ENCODE measurements at regions not wholly inside any gene's neighbourhood (a gene's known extent, or its start where the extent isn't known, plus 50 kb on each side); places are given as distances from the start of the nearest gene placed in this dataset.

GRCh38 chr12:67535176-67535575 is 113.4 kb upstream of the DYRK2 start:
- no peak overlapping the region for H3K4me3 ChIP-seq
- H3K27ac ChIP-seq, result no peak overlapping the region
- intact Hi-C loops (cut with DNase I), result no loop called here
- H3K27me3 ChIP-seq, result no peaks in the 10 kb centered on the region
- TF ChIP-seq POLR2AphosphoS5 (IDR thresholded peaks at IDR 0.05; ENCODE audit: insufficient read depth in 1 of 2, low read depth in 1 of 2) (no peak), POLR2A (IDR thresholded peaks at IDR 0.05) (no peak), CTCF (IDR thresholded peaks at IDR 0.05) (no peak)
- DNase-seq (ENCODE audit: extremely low spot score in 2 of 2), result no peak
- peaks cover 7% of the 10 kb centered on the region for H3K4me1 ChIP-seq
- H3K36me3 ChIP-seq, result no peaks in the 10 kb centered on the region
- H3K9me3 ChIP-seq, result no peaks in the 10 kb centered on the region

GRCh38 chr12:67535971-67536370 is 112.6 kb upstream of the DYRK2 start:
- Histone ChIP-seq H3K9me3 (no peaks in the 10 kb centered on the region), H3K27me3 (no peaks in the 10 kb centered on the region), H3K4me1 (peaks cover 7% of the 10 kb centered on the region), H3K36me3 (no peaks in the 10 kb centered on the region), H3K27ac (no peak overlapping the region), H3K4me3 (no peak overlapping the region)
- DNase-seq (ENCODE audit: extremely low spot score in 2 of 2), result no peak
- no peak for TF ChIP-seq POLR2A (IDR thresholded peaks at IDR 0.05)
- TF ChIP-seq POLR2AphosphoS5 (IDR thresholded peaks at IDR 0.05; ENCODE audit: insufficient read depth in 1 of 2, low read depth in 1 of 2), result no peak
- no peak for TF ChIP-seq CTCF (IDR thresholded peaks at IDR 0.05)
- intact Hi-C loops (cut with DNase I), result no loop called here

GRCh38 chr12:67539329-67539728 is 109.2 kb upstream of the DYRK2 start:
- TF ChIP-seq CTCF (IDR thresholded peaks at IDR 0.05) (no peak), POLR2A (IDR thresholded peaks at IDR 0.05) (no peak), POLR2AphosphoS5 (IDR thresholded peaks at IDR 0.05; ENCODE audit: insufficient read depth in 1 of 2, low read depth in 1 of 2) (no peak)
- Histone ChIP-seq H3K4me1 (peaks cover 7% of the 10 kb centered on the region), H3K27me3 (no peaks in the 10 kb centered on the region), H3K27ac (no peak overlapping the region), H3K4me3 (no peak overlapping the region), H3K9me3 (no peaks in the 10 kb centered on the region), H3K36me3 (no peaks in the 10 kb centered on the region)
- intact Hi-C loops (cut with DNase I), result no loop called here
- DNase-seq (ENCODE audit: extremely low spot score in 2 of 2), result no peak

GRCh38 chr12:67539946-67540345 is 108.6 kb upstream of the DYRK2 start:
- no peak overlapping the region for H3K27ac ChIP-seq

More at GRCh38 chr12:67539946-67540345, 108.6 kb upstream of the DYRK2 start:
- H3K36me3 ChIP-seq, result no peaks in the 10 kb centered on the region
- TF ChIP-seq POLR2A (IDR thresholded peaks at IDR 0.05) (no peak), CTCF (IDR thresholded peaks at IDR 0.05) (no peak), POLR2AphosphoS5 (IDR thresholded peaks at IDR 0.05; ENCODE audit: insufficient read depth in 1 of 2, low read depth in 1 of 2) (no peak)
- DNase-seq (ENCODE audit: extremely low spot score in 2 of 2), result no peak
- intact Hi-C loops (cut with DNase I), result no loop called here
- peaks cover 3% of the 10 kb centered on the region for H3K4me1 ChIP-seq
- H3K4me3 ChIP-seq, result no peak overlapping the region
- H3K9me3 ChIP-seq, result no peaks in the 10 kb centered on the region
- H3K27me3 ChIP-seq, result no peaks in the 10 kb centered on the region
